ENCODE measurements at regions not wholly inside any gene's neighbourhood (a gene's known extent, or its start where the extent isn't known, plus 50 kb on each side); places are given as distances from the start of the nearest gene placed in this dataset.

- intact Hi-C loops (cut with DNase I), result no loop called here
- Histone ChIP-seq H3K4me3 (no peak overlapping the region), H3K27me3 (peaks cover 0 to 6% (median 0%) of the 10 kb centered on the region in 7 donors), H3K9me3 (no peaks in the 10 kb centered on the region), H3K4me1 (peaks cover 0 to 41% (median 2%) of the 10 kb centered on the region in 9 donors), H3K36me3 (no peaks in the 10 kb centered on the region), H3K27ac (peak overlapping the region in 1 of 10 donors; percentile 21)
- no peak for ATAC-seq
- no peak for DNase-seq
- WGBS, 2 donors, result 93 to 97% methylated on average over 2 of the region's 2 CpGs
- TF ChIP-seq CTCF (IDR thresholded peaks at IDR 0.05), result no peak
Measured at GRCh38 chr7:22676385-22676784, 50.6 kb upstream of the IL6 start.

- Histone ChIP-seq H3K27me3 (peaks cover 0 to 4% (median 0%) of the 10 kb centered on the region in 7 donors), H3K4me1 (peaks cover 0 to 41% (median 2%) of the 10 kb centered on the region in 9 donors), H3K27ac (peak overlapping the region in 1 of 10 donors; percentile 21), H3K36me3 (no peaks in the 10 kb centered on the region), H3K4me3 (no peak overlapping the region), H3K9me3 (no peaks in the 10 kb centered on the region)
- ATAC-seq (no peak), DNase-seq (no peak)
- TF ChIP-seq CTCF (IDR thresholded peaks at IDR 0.05), result no peak
- WGBS, 2 donors, result 78 to 90% methylated on average over 2 of the region's 2 CpGs
- intact Hi-C loops (cut with DNase I), result no loop called here
Measured at GRCh38 chr7:22675917-22676343, 51.1 kb upstream of the IL6 start.

GRCh38 chr7:22675421-22675820, 51.6 kb upstream of the IL6 start:
- no peaks in the 10 kb centered on the region for H3K36me3 ChIP-seq
- DNase-seq (peak in 1 of 2 donors; percentile 15), ATAC-seq (peak in 4 of 8 donors; percentile 39 to 59 (median 54))
- peak overlapping the region in 1 of 10 donors; percentile 20 for H3K27ac ChIP-seq
- 70 to 75% methylated on average over 5 of the region's 5 CpGs for WGBS, 2 donors
- intact Hi-C loops (cut with DNase I), result no loop called here
- H3K9me3 ChIP-seq, result no peaks in the 10 kb centered on the region
- H3K4me3 ChIP-seq, result no peak overlapping the region
- no peaks in the 10 kb centered on the region for H3K27me3 ChIP-seq
- TF ChIP-seq CTCF (IDR thresholded peaks at IDR 0.05), result no peak
- peaks cover 0 to 41% (median 2%) of the 10 kb centered on the region in 9 donors for H3K4me1 ChIP-seq

GRCh38 chr7:22672846-22673680, 53.9 kb upstream of the IL6 start:
- TF ChIP-seq CTCF (IDR thresholded peaks at IDR 0.05), result no peak
- ATAC-seq (no peak), DNase-seq (no peak)
- WGBS, 2 donors, result 59 to 76% methylated on average over 6 of the region's 6 CpGs
- Histone ChIP-seq H3K36me3 (no peaks in the 10 kb centered on the region), H3K27ac (no peak overlapping the region), H3K9me3 (no peaks in the 10 kb centered on the region), H3K4me1 (peaks cover 0 to 36% (median 2%) of the 10 kb centered on the region in 9 donors), H3K4me3 (no peak overlapping the region), H3K27me3 (no peaks in the 10 kb centered on the region)
- intact Hi-C loops (cut with DNase I), result no loop called here
